OCI-LY1 (cell line): ENCODE measurements at regions not wholly inside any gene's neighbourhood (a gene's known extent, or its start where the extent isn't known, plus 50 kb on each side); places are given as distances from the start of the nearest gene placed in this dataset.

Source experiments
- H2AFZ ChIP-seq: fragments of 200-600 bp; sonication (generic), shearing (Covaris generic); 2 replicates; pipeline ENCODE4 v1.6.0; 2014; ENCODE audit warnings: antibody characterized with exemption, mild to moderate bottlenecking, low read length
- H3F3A ChIP-seq: fragments of 200-600 bp; sonication (generic), shearing (Covaris generic); 2 replicates; pipeline ENCODE4 v1.6.0; 2014; ENCODE audit warnings: mild to moderate bottlenecking, antibody characterized with exemption, low read length, moderate library complexity; ENCODE audit not compliant: insufficient read depth
- H3K27ac ChIP-seq: fragments of 200-600 bp; sonication (generic); 2 replicates; pipeline ENCODE4 v1.5.1; 2014; ENCODE audit warnings: low read length, mixed run types, mild to moderate bottlenecking, low read depth; ENCODE audit not compliant: poor library complexity, severe bottlenecking
- H3K27me3 ChIP-seq: fragments of 200-600 bp; sonication (generic); 2 replicates; pipeline ENCODE4 v1.6.0; 2014; ENCODE audit warnings: antibody characterized with exemption, mild to moderate bottlenecking, low read length, moderate library complexity; ENCODE audit not compliant: insufficient read depth
- H3K36me3 ChIP-seq: fragments of 200-600 bp; sonication (generic); 2 replicates; pipeline ENCODE4 v1.6.1; 2014; ENCODE audit warnings: mild to moderate bottlenecking, antibody characterized with exemption, low read length, moderate library complexity, mixed read lengths; ENCODE audit not compliant: insufficient read depth
- H3K4me1 ChIP-seq: fragments of 200-600 bp; sonication (generic); 2 replicates; pipeline ENCODE4 v1.5.1; 2014; ENCODE audit warnings: mild to moderate bottlenecking, low read length, moderate library complexity; ENCODE audit not compliant: insufficient read depth, severe bottlenecking
- H3K4me2 ChIP-seq: fragments of 200-600 bp; sonication (generic), shearing (Covaris generic); 2 replicates; pipeline ENCODE4 v1.6.1; 2014; ENCODE audit warnings: low read length
- H3K4me3 ChIP-seq: fragments of 200-600 bp; sonication (generic); 2 replicates; pipeline ENCODE4 v1.5.1; 2014; ENCODE audit warnings: low read length, low read depth, mild to moderate bottlenecking, mixed read lengths; ENCODE audit not compliant: poor library complexity, severe bottlenecking
- H3K79me2 ChIP-seq: fragments of 200-600 bp; shearing (Covaris generic); 2 replicates; pipeline ENCODE4 v1.6.1; 2016; ENCODE audit warnings: mixed run types, low read length, mixed read lengths; ENCODE audit not compliant: insufficient read depth
- H3K9ac ChIP-seq: fragments of 200-600 bp; sonication (generic), shearing (Covaris generic); 2 replicates; pipeline ENCODE4 v1.6.1; 2014; ENCODE audit warnings: mild to moderate bottlenecking, low read length, mixed read lengths
- H3K9me2 ChIP-seq: fragments of 200-600 bp; sonication (generic), shearing (Covaris generic); 2 replicates; pipeline ENCODE4 v1.6.1; 2014; ENCODE audit warnings: low read depth, mild to moderate bottlenecking, low read length, mixed read lengths
- H3K9me3 ChIP-seq: fragments of 200-600 bp; shearing (Covaris generic); 2 replicates; pipeline ENCODE4 v1.6.1; 2014; ENCODE audit warnings: low read length, mixed read lengths
- H4K20me1 ChIP-seq: fragments of 200-600 bp; sonication (generic), shearing (Covaris generic); 2 replicates; pipeline ENCODE4 v1.6.0; 2016; ENCODE audit warnings: mild to moderate bottlenecking, low read length; ENCODE audit not compliant: insufficient read depth
- EZH2 ChIP-seq: fragments of 200-600 bp; sonication (generic), shearing (Covaris generic); IDR thresholded peaks from 2 replicates; pipeline ENCODE4 v1.8.0; 2017; ENCODE audit warnings: borderline replicate concordance, mixed run types, mild to moderate bottlenecking, antibody characterized with exemption, low read length, moderate library complexity, mixed read lengths
- TF ChIP-seq, protein P1 (sequence below): fragments of 200-600 bp; sonication (generic), shearing (Covaris generic); IDR thresholded peaks from 2 replicates; pipeline ENCODE4 v1.5.1; 2017; ENCODE audit warnings: mild to moderate bottlenecking, antibody characterized with exemption, low read length, moderate library complexity, mixed read lengths

DNA sequence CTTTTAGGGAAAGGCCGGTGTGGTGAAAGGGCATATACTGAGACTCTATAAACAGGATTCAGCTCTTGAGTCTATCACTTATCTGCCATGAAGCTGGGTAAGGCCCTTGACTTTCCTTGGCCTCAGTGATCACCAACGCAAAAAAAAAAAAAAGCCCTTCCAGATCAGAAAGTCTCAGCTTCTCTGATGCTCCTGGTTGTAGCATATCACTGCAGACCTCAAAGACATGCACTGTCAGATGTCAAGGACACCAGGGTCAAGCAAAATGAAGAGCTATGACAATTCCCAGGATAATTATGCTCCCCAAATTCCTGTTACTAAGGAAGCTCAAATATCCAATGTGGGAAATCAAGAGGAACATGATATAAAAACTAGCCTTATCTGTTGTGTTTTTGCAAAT lies 68.3 kb upstream of the IFNE start:
- no peak overlapping the region for H3K4me2 ChIP-seq

GRCh38 chr9:21551401-21551800 lies 69.3 kb upstream of the IFNE start:
- no peaks in the 10 kb centered on the region for H3K9me3 ChIP-seq
- TF ChIP-seq, protein P1, sequence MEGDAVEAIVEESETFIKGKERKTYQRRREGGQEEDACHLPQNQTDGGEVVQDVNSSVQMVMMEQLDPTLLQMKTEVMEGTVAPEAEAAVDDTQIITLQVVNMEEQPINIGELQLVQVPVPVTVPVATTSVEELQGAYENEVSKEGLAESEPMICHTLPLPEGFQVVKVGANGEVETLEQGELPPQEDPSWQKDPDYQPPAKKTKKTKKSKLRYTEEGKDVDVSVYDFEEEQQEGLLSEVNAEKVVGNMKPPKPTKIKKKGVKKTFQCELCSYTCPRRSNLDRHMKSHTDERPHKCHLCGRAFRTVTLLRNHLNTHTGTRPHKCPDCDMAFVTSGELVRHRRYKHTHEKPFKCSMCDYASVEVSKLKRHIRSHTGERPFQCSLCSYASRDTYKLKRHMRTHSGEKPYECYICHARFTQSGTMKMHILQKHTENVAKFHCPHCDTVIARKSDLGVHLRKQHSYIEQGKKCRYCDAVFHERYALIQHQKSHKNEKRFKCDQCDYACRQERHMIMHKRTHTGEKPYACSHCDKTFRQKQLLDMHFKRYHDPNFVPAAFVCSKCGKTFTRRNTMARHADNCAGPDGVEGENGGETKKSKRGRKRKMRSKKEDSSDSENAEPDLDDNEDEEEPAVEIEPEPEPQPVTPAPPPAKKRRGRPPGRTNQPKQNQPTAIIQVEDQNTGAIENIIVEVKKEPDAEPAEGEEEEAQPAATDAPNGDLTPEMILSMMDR = no peak
- TF ChIP-seq EZH2 = no peak
- H3K4me2 ChIP-seq = no peak overlapping the region
- H3K27ac ChIP-seq = no peak overlapping the region
- no peaks in the 10 kb centered on the region for H3F3A ChIP-seq
- H3K79me2 ChIP-seq = no peaks in the 10 kb centered on the region
- H3K9me2 ChIP-seq = no peaks in the 10 kb centered on the region
- H3K27me3 ChIP-seq = no peaks in the 10 kb centered on the region
- no peak overlapping the region for H2AFZ ChIP-seq
- no peak overlapping the region for H3K9ac ChIP-seq
- no peaks in the 10 kb centered on the region for H3K4me1 ChIP-seq
- H3K36me3 ChIP-seq = no peaks in the 10 kb centered on the region
- H3K4me3 ChIP-seq = no peak overlapping the region
- H4K20me1 ChIP-seq = no peaks in the 10 kb centered on the region

More for the DNA sequence above, 68.3 kb upstream of the IFNE start:
- Histone ChIP-seq H4K20me1 (no peaks in the 10 kb centered on the region), H3F3A (no peaks in the 10 kb centered on the region), H3K27me3 (no peaks in the 10 kb centered on the region), H3K4me1 (no peaks in the 10 kb centered on the region), H3K79me2 (no peaks in the 10 kb centered on the region), H3K4me3 (no peak overlapping the region), H2AFZ (no peak overlapping the region), H3K9me3 (no peaks in the 10 kb centered on the region), H3K9ac (no peak overlapping the region), H3K36me3 (no peaks in the 10 kb centered on the region), H3K9me2 (no peaks in the 10 kb centered on the region), H3K27ac (no peak overlapping the region)
- no peak for TF ChIP-seq EZH2
- TF ChIP-seq, protein P1 = no peak

- H3K9me3 ChIP-seq = no peaks in the 10 kb centered on the region
- no peak overlapping the region for H3K27ac ChIP-seq
- H2AFZ ChIP-seq = no peak overlapping the region
- H3K4me1 ChIP-seq = no peaks in the 10 kb centered on the region
- no peak for TF ChIP-seq EZH2
- TF ChIP-seq, protein P1 = no peak
- no peaks in the 10 kb centered on the region for H3K9me2 ChIP-seq
- H3K4me2 ChIP-seq = no peak overlapping the region
- no peaks in the 10 kb centered on the region for H3K36me3 ChIP-seq
- H3K27me3 ChIP-seq = no peaks in the 10 kb centered on the region
- H3K9ac ChIP-seq = no peak overlapping the region
- no peak overlapping the region for H3K4me3 ChIP-seq
- H4K20me1 ChIP-seq = no peaks in the 10 kb centered on the region
- no peaks in the 10 kb centered on the region for H3K79me2 ChIP-seq
- no peaks in the 10 kb centered on the region for H3F3A ChIP-seq
Observed at GRCh38 chr9:21552244-21553170, 70.4 kb upstream of the IFNE start.
